22Rv1 (cell line): ENCODE measurements at regions not wholly inside any gene's neighbourhood (a gene's known extent, or its start where the extent isn't known, plus 50 kb on each side); places are given as distances from the start of the nearest gene placed in this dataset.
A peak's percentile ranks its signal among the peaks of the same experiment; 100 is the strongest.

Source experiments
- H3K27ac ChIP-seq: fragments of 450-650 bp; 2 replicates; pipeline ENCODE4 v1.5.1; 2017
- ZFX ChIP-seq: fragments of 450-650 bp; IDR thresholded peaks from 2 replicates; pipeline ENCODE4 v1.6.1; 2017; ENCODE audit warnings: antibody characterized with exemption, borderline replicate concordance
- TF ChIP-seq, protein P1 (sequence below): fragments of 450-650 bp; IDR thresholded peaks from 2 replicates; pipeline ENCODE4 v1.5.1; 2017; ENCODE audit warnings: mild to moderate bottlenecking

DNA sequence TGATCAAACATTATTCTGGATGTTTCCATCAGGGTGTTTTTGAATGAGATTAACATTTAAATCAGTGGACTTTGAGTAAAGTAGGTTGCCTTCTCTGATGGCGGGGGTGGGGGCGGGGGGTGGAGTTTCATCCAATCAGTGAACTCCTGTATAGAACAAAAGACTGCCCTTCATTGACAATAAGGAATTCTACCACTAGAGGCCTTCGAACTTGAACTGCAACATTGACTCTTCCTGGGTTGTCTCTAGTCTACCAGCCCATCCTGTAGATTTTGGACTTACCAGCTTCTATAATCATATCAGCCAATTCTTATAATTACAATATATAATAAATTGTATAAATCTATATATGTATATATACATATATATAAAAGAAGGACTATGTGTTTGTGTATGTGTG lies 520.4 kb upstream of the CXADR start:
- no peak overlapping the region for H3K27ac ChIP-seq
- no peak for TF ChIP-seq ZFX
- TF ChIP-seq, protein P1, sequence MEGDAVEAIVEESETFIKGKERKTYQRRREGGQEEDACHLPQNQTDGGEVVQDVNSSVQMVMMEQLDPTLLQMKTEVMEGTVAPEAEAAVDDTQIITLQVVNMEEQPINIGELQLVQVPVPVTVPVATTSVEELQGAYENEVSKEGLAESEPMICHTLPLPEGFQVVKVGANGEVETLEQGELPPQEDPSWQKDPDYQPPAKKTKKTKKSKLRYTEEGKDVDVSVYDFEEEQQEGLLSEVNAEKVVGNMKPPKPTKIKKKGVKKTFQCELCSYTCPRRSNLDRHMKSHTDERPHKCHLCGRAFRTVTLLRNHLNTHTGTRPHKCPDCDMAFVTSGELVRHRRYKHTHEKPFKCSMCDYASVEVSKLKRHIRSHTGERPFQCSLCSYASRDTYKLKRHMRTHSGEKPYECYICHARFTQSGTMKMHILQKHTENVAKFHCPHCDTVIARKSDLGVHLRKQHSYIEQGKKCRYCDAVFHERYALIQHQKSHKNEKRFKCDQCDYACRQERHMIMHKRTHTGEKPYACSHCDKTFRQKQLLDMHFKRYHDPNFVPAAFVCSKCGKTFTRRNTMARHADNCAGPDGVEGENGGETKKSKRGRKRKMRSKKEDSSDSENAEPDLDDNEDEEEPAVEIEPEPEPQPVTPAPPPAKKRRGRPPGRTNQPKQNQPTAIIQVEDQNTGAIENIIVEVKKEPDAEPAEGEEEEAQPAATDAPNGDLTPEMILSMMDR, result peak; percentile 14; the same call in 1 of the 2 replicates

DNA sequence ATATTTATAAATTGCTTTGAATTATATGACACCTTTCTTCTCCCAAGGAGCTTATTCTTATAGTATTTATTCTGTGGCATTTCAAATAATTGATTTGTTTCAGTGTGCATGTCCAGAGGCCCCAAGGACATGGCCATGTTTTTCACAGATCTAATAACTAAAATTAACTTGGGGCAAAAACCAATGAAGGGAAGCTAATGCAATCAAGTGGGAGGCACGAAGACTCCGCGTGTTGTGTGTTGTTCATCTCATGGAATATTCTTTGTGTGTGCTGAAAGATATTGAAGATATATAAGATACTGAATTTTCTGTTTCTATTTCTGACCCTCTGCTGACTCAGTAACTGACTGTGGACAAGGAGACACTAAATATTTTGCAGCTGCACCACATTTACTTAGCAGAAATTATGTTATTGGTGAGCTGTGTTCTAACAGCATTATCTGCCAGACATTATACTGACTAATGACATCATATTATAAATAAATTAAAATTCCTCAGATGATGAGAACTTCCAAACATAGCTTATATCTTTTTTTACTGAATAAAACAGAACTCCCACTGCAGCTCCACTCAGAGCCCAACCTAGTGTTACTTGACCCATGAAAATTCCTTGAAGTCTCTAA lies 519.3 kb upstream of the CXADR start:
- no peak overlapping the region for H3K27ac ChIP-seq
- TF ChIP-seq ZFX, result no peak
- TF ChIP-seq, protein P1, result no peak

DNA sequence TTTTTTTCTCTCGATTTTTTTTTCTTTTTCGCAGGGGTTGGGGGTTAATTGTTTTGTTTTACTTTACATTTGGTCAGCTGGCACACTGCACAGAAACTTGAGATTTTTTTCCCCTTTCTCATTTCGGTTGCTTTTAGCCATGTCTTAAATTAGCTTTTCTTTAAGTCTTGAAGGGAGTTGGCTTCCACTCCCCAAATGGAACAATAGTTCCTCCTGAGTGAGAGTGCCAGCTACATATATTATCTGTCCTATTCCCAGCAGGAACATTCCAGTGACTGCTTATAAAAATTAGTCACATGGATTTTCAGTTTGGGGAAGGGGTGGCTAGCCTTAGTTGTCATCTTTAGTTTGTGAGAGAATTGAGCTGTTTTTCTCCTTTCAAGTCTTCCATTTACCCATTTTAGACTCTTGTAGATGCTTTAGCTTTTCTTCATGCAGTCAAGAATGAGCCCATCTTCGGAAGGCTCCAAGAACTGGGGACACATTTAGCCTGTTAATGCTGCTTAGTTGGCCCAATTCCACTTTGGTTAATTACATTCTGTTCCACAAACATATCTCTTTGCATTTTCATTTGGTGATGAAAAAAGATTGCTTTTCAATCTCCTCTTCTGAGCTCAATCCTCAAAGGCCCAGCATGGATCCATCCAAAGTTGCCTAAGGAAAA lies 510.1 kb upstream of the CXADR start:
- TF ChIP-seq, protein P1, result no peak
- no peak for TF ChIP-seq ZFX
- no peak overlapping the region for H3K27ac ChIP-seq

DNA sequence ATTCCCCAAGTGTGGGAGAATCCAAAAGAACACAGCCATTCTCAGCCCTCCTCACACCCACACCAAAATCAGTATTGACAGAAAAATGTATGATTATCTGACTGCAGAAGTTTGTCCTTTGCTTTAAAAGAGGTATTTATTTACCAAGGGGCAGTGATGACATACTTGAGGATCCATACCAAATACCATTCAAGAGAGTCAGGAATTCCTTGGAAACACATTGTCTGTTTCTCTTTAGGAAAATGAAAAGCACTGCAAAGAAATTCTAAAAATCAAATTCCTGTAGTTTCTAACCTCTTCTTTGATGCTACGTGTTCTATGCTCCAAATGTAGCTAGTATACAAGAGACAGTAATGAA lies 509.6 kb upstream of the CXADR start:
- no peak for TF ChIP-seq ZFX
- TF ChIP-seq, protein P1, result no peak
- no peak overlapping the region for H3K27ac ChIP-seq

DNA sequence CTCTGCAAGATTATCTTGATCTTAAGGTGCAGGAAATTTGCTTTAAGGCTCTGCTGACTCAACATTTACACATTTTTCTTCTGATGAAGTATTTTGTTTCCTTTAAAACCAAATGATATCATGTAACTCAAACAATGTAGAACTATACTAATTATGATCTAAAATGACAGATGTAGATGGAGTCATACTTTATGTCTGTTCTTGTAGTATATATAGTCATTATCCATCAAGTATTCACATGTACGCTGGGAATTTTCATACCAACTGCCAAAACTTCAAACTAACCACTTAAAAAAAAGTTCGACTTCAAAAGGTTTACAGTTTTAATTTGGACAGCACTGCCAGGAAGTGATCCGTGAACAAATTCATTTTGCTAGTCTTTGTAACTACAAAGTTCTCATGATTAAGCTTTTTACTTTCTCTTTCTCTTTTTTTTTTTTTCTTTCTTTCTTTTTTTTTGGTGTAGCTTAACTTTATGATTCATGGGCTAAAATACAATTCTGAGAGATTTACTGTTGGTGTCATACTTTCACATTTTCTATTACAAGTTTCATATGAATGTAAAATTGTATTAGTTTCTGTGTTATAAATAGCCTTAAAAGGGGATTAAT lies 509.0 kb upstream of the CXADR start:
- H3K27ac ChIP-seq, result no peak overlapping the region
- TF ChIP-seq ZFX, result no peak
- TF ChIP-seq, protein P1, result no peak

DNA sequence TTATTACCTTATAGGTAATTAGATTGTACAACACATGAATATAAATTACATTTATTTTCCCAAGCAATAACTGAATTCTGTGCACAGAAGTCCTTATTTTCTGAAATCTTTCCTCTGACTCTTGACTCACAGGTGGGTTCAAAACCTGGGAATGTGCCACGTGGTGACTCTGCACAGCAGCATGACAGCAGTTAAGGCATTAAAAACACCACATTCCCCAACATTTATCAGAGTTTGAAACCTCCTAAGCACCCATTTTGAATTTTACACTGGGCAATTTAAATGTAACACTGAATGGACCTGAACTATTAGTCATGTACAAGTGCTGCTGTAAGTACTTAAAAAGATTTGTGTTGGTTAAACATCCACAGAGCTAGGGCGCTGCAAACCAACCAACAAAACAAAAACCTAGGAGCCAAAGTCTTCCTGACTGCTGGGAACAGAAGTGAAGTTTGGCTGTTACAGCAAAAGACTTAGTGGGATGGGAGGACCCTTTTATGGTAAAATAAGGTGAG lies 480.6 kb upstream of the CXADR start:
- H3K27ac ChIP-seq, result no peak overlapping the region
- TF ChIP-seq, protein P1, result no peak
- no peak for TF ChIP-seq ZFX

DNA sequence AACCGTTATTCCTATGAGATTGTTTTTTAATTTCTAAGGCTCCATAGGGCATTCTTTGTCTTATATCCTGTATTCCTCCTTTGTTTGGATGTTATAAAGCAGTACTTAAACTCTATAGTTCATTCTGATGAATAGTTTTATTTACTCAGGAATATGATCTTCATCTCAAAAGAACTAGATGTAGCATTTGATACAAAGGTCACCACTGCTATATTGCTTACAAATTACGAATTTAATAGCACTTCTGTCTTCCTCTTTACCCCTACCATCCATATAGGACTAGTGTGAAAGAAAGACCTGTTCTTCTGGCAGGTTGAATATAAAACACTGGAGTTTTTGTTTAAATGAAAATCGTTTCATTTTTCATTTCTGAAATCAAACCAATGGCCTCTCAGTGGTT lies 468.1 kb upstream of the CXADR start:
- no peak overlapping the region for H3K27ac ChIP-seq
- TF ChIP-seq ZFX, result no peak
- TF ChIP-seq, protein P1, result no peak
